MCF 10A (cell line): ENCODE measurements at regions not wholly inside any gene's neighbourhood (a gene's known extent, or its start where the extent isn't known, plus 50 kb on each side); places are given as distances from the start of the nearest gene placed in this dataset.

Experiments
- BruUV-seq: library from RNA; stranded (reverse); fragments of 400-500 nt; replicated peaks from 2 replicates; lab custom pipeline; 2021; lab: Mats Ljungman, UMichigan
- CTCF ChIA-PET: fragments of 300-600 bp; sonication (Branson Sonifier 250); formaldehyde crosslinking; extraction: SDS; loops from one replicate; lab custom pipeline; 2021; ENCODE audit warnings: antibody characterized with exemption, inconsistent platforms; lab: Yijun Ruan, JAX
- POLR2A ChIA-PET: fragments of 300-600, 350-650 bp; sonication (Branson Sonifier 250); formaldehyde crosslinking; extraction: SDS; loops from one replicate; lab custom pipeline; 2020; ENCODE audit warnings: antibody characterized with exemption, inconsistent platforms; lab: Yijun Ruan, JAX
- DNase-seq: peaks from one replicate; pipeline ENCODE4 v3.0.0-alpha.2; 2018; ENCODE audit not compliant: unreplicated experiment
- H3K27ac Mint-ChIP-seq: one replicate; pipeline ENCODE4 v1.8.0; 2022; ENCODE audit warnings: mild to moderate bottlenecking, low read depth, mixed read lengths; ENCODE audit not compliant: unreplicated experiment
- H3K27me3 Mint-ChIP-seq: one replicate; pipeline ENCODE4 v1.8.0; 2022; ENCODE audit warnings: mixed read lengths; ENCODE audit not compliant: insufficient read depth, unreplicated experiment
- H3K36me3 Mint-ChIP-seq: one replicate; pipeline ENCODE4 v1.8.0; 2022; ENCODE audit warnings: mild to moderate bottlenecking, moderate library complexity, mixed read lengths; ENCODE audit not compliant: insufficient read depth, unreplicated experiment
- H3K4me1 Mint-ChIP-seq: one replicate; pipeline ENCODE4 v1.8.0; 2022; ENCODE audit warnings: mixed read lengths; ENCODE audit not compliant: insufficient read depth, unreplicated experiment
- H3K4me3 Mint-ChIP-seq: one replicate; pipeline ENCODE4 v1.8.0; 2022; ENCODE audit warnings: mild to moderate bottlenecking, moderate library complexity, mixed read lengths; ENCODE audit not compliant: unreplicated experiment
- H3K9me3 Mint-ChIP-seq: one replicate; pipeline ENCODE4 v1.8.0; 2022; ENCODE audit warnings: mixed read lengths; ENCODE audit not compliant: unreplicated experiment
- intact Hi-C: fragments of 100-400 bp; cut with micrococcal nuclease; formaldehyde crosslinking; loops from 2 replicates; pipeline ENCODE4 v1.14.1; 2022
- TF ChIP-seq, protein P1 (sequence below): fragments of 200-600 bp; IDR thresholded peaks from one replicate; pipeline ENCODE4 v1.8.0; 2022; ENCODE audit warnings: antibody characterized with exemption, mild to moderate bottlenecking; ENCODE audit not compliant: unreplicated experiment

- Mint-ChIP-seq H3K27ac (no peak overlapping the region), H3K4me3 (no peak overlapping the region), H3K4me1 (no peaks in the 10 kb centered on the region), H3K36me3 (no peaks in the 10 kb centered on the region), H3K27me3 (peaks cover 3% of the 10 kb centered on the region), H3K9me3 (no peaks in the 10 kb centered on the region)
- DNase-seq = no peak
- intact Hi-C loops = no loop called here
- TF ChIP-seq, protein P1, sequence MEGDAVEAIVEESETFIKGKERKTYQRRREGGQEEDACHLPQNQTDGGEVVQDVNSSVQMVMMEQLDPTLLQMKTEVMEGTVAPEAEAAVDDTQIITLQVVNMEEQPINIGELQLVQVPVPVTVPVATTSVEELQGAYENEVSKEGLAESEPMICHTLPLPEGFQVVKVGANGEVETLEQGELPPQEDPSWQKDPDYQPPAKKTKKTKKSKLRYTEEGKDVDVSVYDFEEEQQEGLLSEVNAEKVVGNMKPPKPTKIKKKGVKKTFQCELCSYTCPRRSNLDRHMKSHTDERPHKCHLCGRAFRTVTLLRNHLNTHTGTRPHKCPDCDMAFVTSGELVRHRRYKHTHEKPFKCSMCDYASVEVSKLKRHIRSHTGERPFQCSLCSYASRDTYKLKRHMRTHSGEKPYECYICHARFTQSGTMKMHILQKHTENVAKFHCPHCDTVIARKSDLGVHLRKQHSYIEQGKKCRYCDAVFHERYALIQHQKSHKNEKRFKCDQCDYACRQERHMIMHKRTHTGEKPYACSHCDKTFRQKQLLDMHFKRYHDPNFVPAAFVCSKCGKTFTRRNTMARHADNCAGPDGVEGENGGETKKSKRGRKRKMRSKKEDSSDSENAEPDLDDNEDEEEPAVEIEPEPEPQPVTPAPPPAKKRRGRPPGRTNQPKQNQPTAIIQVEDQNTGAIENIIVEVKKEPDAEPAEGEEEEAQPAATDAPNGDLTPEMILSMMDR = no peak
- POLR2A ChIA-PET = interaction anchor here (0.5 to 0.7 kb wide), 2 partner anchors 22 to 286 kb away, joined by 3 read pairs; no protein-coding TSS in a partner anchor
- BruUV-seq = no TSS peak
- CTCF ChIA-PET = interaction anchor here (0.7 kb wide), 1 partner anchor 1019 kb away, joined by 3 read pairs; no protein-coding TSS in a partner anchor
These were observed 111.5 kb upstream of the HTR2A start for GRCh38 chr13:47008318-47008717.

- TF ChIP-seq, protein P1 = no peak
- intact Hi-C loops = no loop called here
- Mint-ChIP-seq H3K36me3 (no peaks in the 10 kb centered on the region), H3K27me3 (peaks cover 10% of the 10 kb centered on the region), H3K27ac (no peak overlapping the region), H3K4me1 (no peaks in the 10 kb centered on the region), H3K4me3 (no peak overlapping the region), H3K9me3 (no peaks in the 10 kb centered on the region)
- ChIA-PET POLR2A (no interaction called here), CTCF (no interaction called here)
- BruUV-seq = no TSS peak
- no peak for DNase-seq
These were observed 109.0 kb upstream of the HTR2A start for GRCh38 chr13:47005756-47006414.

- peak; percentile 4 for DNase-seq
- CTCF ChIA-PET = interaction anchor here (0.6 to 1.8 kb wide), 6 partner anchors 9 to 661 kb away, joined by 3 to 10 read pairs (median 4); no protein-coding TSS in a partner anchor
These were observed 107.7 kb upstream of the HTR2A start for GRCh38 chr13:47004540-47004939.

DNA sequence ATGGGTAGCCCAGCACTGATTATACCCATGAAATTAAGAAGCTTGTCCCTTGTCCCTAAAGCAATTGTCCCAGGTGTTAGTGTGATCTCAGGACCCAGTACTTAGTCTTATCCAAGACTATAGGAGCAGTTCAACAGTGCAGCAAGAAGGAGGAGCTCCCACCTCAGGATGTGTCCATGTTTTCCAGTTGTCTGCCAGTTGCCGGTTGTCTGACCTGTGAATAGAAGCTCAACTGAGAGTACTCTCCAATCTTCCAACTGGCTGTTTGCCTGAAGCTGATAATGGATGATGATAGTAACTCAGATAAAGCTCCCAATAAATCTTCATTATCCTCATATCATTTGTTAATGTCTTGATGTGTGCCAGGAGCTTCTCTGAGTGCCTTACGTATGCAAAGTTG lies 107.2 kb upstream of the HTR2A start:
- BruUV-seq = no TSS peak
- POLR2A ChIA-PET = interaction anchor here (0.6 to 1.5 kb wide), 9 partner anchors 28 to 1397 kb away, joined by 3 to 10 read pairs (median 3); no protein-coding TSS in a partner anchor
- DNase-seq = peak; percentile 5
- Mint-ChIP-seq H3K9me3 (no peaks in the 10 kb centered on the region), H3K4me1 (no peaks in the 10 kb centered on the region), H3K27ac (no peak overlapping the region), H3K36me3 (no peaks in the 10 kb centered on the region), H3K4me3 (no peak overlapping the region), H3K27me3 (peaks cover 10% of the 10 kb centered on the region)
- TF ChIP-seq, protein P1 = no peak
- intact Hi-C loops = no loop called here
- CTCF ChIA-PET = interaction anchor here (0.6 to 1.8 kb wide), 5 partner anchors 9 to 662 kb away, joined by 3 to 10 read pairs (median 4); no protein-coding TSS in a partner anchor

More at GRCh38 chr13:47004540-47004939, 107.7 kb upstream of the HTR2A start:
- H3K27ac Mint-ChIP-seq = no peak overlapping the region
- TF ChIP-seq, protein P1 = no peak
- peaks cover 10% of the 10 kb centered on the region for H3K27me3 Mint-ChIP-seq
- no peaks in the 10 kb centered on the region for H3K4me1 Mint-ChIP-seq
- intact Hi-C loops = no loop called here
- no peaks in the 10 kb centered on the region for H3K9me3 Mint-ChIP-seq
- no peaks in the 10 kb centered on the region for H3K36me3 Mint-ChIP-seq
- POLR2A ChIA-PET = interaction anchor here (0.6 to 1.5 kb wide), 12 partner anchors 29 to 1397 kb away, joined by 3 to 10 read pairs (median 4); no protein-coding TSS in a partner anchor
- H3K4me3 Mint-ChIP-seq = no peak overlapping the region
- BruUV-seq = no TSS peak
